ENCODE measurements at regions not wholly inside any gene's neighbourhood (a gene's known extent, or its start where the extent isn't known, plus 50 kb on each side); places are given as distances from the start of the nearest gene placed in this dataset.

DNA sequence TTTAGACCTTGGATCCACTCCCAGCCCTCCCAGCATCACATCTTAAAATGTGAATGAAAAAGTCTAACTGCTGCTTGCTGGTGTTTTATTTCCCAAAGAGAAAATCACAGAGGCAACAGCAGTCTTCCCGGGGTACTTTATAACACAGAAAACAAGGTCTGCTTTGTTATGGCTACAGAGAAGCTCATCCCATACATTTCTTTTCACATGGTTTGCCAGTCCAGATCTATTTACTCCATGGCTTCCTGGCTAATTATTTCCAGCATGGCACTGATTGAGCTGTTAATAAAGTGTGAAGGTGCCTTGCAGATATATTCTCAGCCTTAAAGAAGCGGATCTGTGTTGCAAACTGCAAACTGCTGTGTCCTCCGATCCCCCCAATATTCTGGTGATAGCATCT lies 466.1 kb upstream of the CFAP20DC start:
- DNase-seq = no peak
- TF ChIP-seq, protein P1, sequence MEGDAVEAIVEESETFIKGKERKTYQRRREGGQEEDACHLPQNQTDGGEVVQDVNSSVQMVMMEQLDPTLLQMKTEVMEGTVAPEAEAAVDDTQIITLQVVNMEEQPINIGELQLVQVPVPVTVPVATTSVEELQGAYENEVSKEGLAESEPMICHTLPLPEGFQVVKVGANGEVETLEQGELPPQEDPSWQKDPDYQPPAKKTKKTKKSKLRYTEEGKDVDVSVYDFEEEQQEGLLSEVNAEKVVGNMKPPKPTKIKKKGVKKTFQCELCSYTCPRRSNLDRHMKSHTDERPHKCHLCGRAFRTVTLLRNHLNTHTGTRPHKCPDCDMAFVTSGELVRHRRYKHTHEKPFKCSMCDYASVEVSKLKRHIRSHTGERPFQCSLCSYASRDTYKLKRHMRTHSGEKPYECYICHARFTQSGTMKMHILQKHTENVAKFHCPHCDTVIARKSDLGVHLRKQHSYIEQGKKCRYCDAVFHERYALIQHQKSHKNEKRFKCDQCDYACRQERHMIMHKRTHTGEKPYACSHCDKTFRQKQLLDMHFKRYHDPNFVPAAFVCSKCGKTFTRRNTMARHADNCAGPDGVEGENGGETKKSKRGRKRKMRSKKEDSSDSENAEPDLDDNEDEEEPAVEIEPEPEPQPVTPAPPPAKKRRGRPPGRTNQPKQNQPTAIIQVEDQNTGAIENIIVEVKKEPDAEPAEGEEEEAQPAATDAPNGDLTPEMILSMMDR (IDR thresholded peaks at IDR 0.05) = no peak
- TF ChIP-seq POLR2A (IDR thresholded peaks at IDR 0.05) = no peak
- no peaks in the 10 kb centered on the region for H3K27me3 ChIP-seq
- no peaks in the 10 kb centered on the region for H3K4me1 ChIP-seq (replicated peaks in 1 of 2)
- H3K4me3 ChIP-seq = no peak overlapping the region
- H3K36me3 ChIP-seq (replicated peaks in 1 of 2) = no peaks in the 10 kb centered on the region
- H3K9me3 ChIP-seq (replicated peaks in 1 of 3) = no peaks in the 10 kb centered on the region
- 69 to 77% (median 72%) methylated on average over 3 of the region's 3 CpGs for WGBS, 4 donors
- no peak overlapping the region for H3K27ac ChIP-seq
- intact Hi-C loops (cut with DNase I) = no loop called here

DNA sequence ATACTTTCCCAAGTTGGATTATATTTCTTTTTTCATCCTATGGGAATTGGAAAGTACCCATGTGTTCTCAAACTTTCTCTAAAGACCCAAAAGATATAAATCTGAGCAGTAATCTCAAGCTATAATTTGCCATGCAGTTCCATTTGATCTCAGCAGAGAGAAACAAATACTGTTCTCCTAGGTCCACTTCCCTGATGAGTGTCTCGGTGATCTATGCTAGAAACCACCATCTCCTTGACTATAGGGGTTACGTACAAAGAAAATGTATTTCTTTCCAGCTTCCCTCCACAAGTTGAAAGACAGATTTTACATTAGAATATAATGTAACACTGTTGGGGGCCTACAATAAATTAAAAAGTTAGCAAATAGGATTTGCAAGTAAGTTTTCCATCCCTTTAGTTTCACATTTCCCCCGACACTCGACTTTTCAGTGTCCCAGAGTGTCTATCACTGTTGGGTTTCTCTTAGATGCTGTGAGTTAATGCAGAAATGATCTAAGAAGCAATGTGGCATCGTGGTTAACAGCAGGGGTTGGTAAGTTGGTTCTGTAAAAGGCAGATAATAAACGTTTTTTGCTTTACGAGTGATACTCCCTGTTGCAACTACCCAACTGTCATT lies 465.1 kb upstream of the CFAP20DC start:
- TF ChIP-seq POLR2A (IDR thresholded peaks at IDR 0.05) = no peak
- TF ChIP-seq, protein P1 (IDR thresholded peaks at IDR 0.05) = no peak
- H3K9me3 ChIP-seq (replicated peaks in 1 of 3) = no peaks in the 10 kb centered on the region
- no peak overlapping the region for H3K27ac ChIP-seq
- no peaks in the 10 kb centered on the region for H3K36me3 ChIP-seq (replicated peaks in 1 of 2)
- WGBS, 4 donors = 65 to 73% (median 67%) methylated on average over 7 of the region's 7 CpGs
- no peaks in the 10 kb centered on the region for H3K4me1 ChIP-seq (replicated peaks in 1 of 2)
- intact Hi-C loops (cut with DNase I) = no loop called here
- H3K4me3 ChIP-seq = no peak overlapping the region
- H3K27me3 ChIP-seq = no peaks in the 10 kb centered on the region
- DNase-seq = no peak

DNA sequence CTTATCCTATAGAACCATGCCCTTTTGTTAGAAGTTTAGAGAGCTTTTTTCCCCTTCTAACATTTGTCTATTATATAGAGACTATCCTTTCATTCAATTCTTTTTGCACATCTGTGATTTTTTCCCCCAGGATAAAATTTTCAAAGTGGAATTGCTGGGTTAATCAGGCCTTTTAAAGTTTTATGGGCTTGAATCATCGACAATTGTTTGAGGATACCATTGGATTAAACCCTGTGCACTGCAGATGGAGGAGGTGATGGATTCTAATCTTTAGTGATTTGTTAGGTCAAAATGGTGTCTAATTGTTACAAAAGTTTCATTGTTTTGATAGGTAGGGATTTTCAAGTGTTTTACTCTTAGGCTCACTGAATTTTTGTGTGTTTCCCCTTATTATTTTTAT lies 463.7 kb upstream of the CFAP20DC start:
- Histone ChIP-seq H3K27me3 (no peaks in the 10 kb centered on the region), H3K4me1 (replicated peaks in 1 of 2) (no peaks in the 10 kb centered on the region), H3K4me3 (no peak overlapping the region), H3K27ac (no peak overlapping the region), H3K9me3 (replicated peaks in 1 of 3) (no peaks in the 10 kb centered on the region), H3K36me3 (replicated peaks in 1 of 2) (no peaks in the 10 kb centered on the region)
- WGBS, 4 donors = 86 to 100% (median 90%) methylated on average over 1 of the region's 1 CpG
- TF ChIP-seq, protein P1 (IDR thresholded peaks at IDR 0.05) = no peak
- no peak for TF ChIP-seq POLR2A (IDR thresholded peaks at IDR 0.05)
- intact Hi-C loops (cut with DNase I) = no loop called here
- no peak for DNase-seq

GRCh38 chr3:59512066-59512465 lies 462.2 kb upstream of the CFAP20DC start:
- H3K9me3 ChIP-seq (replicated peaks in 1 of 3) = no peaks in the 10 kb centered on the region
- no peaks in the 10 kb centered on the region for H3K36me3 ChIP-seq (replicated peaks in 1 of 2)
- DNase-seq = no peak
- H3K4me1 ChIP-seq (replicated peaks in 1 of 2) = no peaks in the 10 kb centered on the region
- no peak overlapping the region for H3K27ac ChIP-seq
- H3K27me3 ChIP-seq = no peaks in the 10 kb centered on the region
- H3K4me3 ChIP-seq = no peak overlapping the region
- TF ChIP-seq, protein P1 (IDR thresholded peaks at IDR 0.05) = no peak
- TF ChIP-seq POLR2A (IDR thresholded peaks at IDR 0.05) = no peak
- intact Hi-C loops (cut with DNase I) = no loop called here
- 63 to 90% (median 81%) methylated on average over 6 of the region's 6 CpGs for WGBS, 4 donors
